Loucy (cell line): ENCODE measurements at regions not wholly inside any gene's neighbourhood (a gene's known extent, or its start where the extent isn't known, plus 50 kb on each side); places are given as distances from the start of the nearest gene placed in this dataset.

Experiments
- H2AFZ ChIP-seq: fragments of 200-600 bp; sonication (generic); 2 replicates; pipeline ENCODE4 v1.6.0; 2016; ENCODE audit warnings: antibody characterized with exemption, mild to moderate bottlenecking, low read length, moderate library complexity
- H3F3A ChIP-seq: fragments of 200-600 bp; 2 replicates; pipeline ENCODE4 v1.6.0; 2016; ENCODE audit warnings: antibody characterized with exemption, low read depth, mild to moderate bottlenecking
- H3K27me3 ChIP-seq: fragments of 200-600 bp; sonication (generic); 2 replicates; pipeline ENCODE4 v1.6.1; 2014; ENCODE audit warnings: low read length, mild to moderate bottlenecking; ENCODE audit not compliant: insufficient read depth, poor library complexity, severe bottlenecking
- H3K36me3 ChIP-seq: fragments of 200-600 bp; sonication (generic); 2 replicates; pipeline ENCODE4 v1.6.1; 2016; ENCODE audit warnings: low read length; ENCODE audit not compliant: insufficient read depth
- H3K4me1 ChIP-seq: fragments of 200-600 bp; sonication (generic); 2 replicates; pipeline ENCODE4 v1.5.1; 2014; ENCODE audit warnings: low read length, mild to moderate bottlenecking; ENCODE audit not compliant: insufficient read depth, poor library complexity, severe bottlenecking
- H3K4me2 ChIP-seq: fragments of 200-600 bp; sonication (generic); 2 replicates; pipeline ENCODE4 v1.6.0; 2014; ENCODE audit warnings: antibody characterized with exemption, low read length, low read depth, mild to moderate bottlenecking; ENCODE audit not compliant: poor library complexity, severe bottlenecking
- H3K4me3 ChIP-seq: fragments of 200-600 bp; sonication (generic); 2 replicates; pipeline ENCODE4 v1.5.1; 2014; ENCODE audit warnings: low read length, mild to moderate bottlenecking, mixed read lengths; ENCODE audit not compliant: poor library complexity, severe bottlenecking
- H3K79me2 ChIP-seq: fragments of 200-600 bp; sonication (generic); 2 replicates; pipeline ENCODE4 v1.6.1; 2014; ENCODE audit warnings: low read length; ENCODE audit not compliant: insufficient read depth
- H3K9ac ChIP-seq: fragments of 200-600 bp; sonication (generic); 2 replicates; pipeline ENCODE4 v1.6.0; 2014; ENCODE audit warnings: mild to moderate bottlenecking, low read depth, low read length, moderate library complexity; ENCODE audit not compliant: poor library complexity, severe bottlenecking
- H3K9me2 ChIP-seq: fragments of 200-600 bp; sonication (generic); replicated peaks from 2 replicates; pipeline ENCODE4 v1.6.1; 2016; ENCODE audit warnings: low read depth, low read length, mixed read lengths
- H3K9me3 ChIP-seq: fragments of 200-600 bp; sonication (generic); 2 replicates; pipeline ENCODE4 v1.6.1; 2014; ENCODE audit warnings: mild to moderate bottlenecking, antibody characterized with exemption, low read length, low read depth; ENCODE audit not compliant: insufficient read depth
- H4K20me1 ChIP-seq: fragments of 200-600 bp; sonication (generic); 2 replicates; pipeline ENCODE4 v1.6.0; 2014; ENCODE audit warnings: antibody characterized with exemption, low read length, mild to moderate bottlenecking; ENCODE audit not compliant: insufficient read depth, poor library complexity, severe bottlenecking
- EZH2phosphoT487 ChIP-seq: fragments of 200-600 bp; IDR thresholded peaks from 2 replicates; pipeline ENCODE4 v1.6.1; 2018; ENCODE audit warnings: antibody characterized with exemption, mild to moderate bottlenecking, moderate library complexity, borderline replicate concordance
- TF ChIP-seq, protein P1 (sequence below): fragments of 200-600 bp; sonication (generic); conservative IDR thresholded peaks from 2 replicates; pipeline ENCODE4 v1.5.1; 2014; ENCODE audit warnings: mild to moderate bottlenecking, antibody characterized with exemption, low read length

DNA sequence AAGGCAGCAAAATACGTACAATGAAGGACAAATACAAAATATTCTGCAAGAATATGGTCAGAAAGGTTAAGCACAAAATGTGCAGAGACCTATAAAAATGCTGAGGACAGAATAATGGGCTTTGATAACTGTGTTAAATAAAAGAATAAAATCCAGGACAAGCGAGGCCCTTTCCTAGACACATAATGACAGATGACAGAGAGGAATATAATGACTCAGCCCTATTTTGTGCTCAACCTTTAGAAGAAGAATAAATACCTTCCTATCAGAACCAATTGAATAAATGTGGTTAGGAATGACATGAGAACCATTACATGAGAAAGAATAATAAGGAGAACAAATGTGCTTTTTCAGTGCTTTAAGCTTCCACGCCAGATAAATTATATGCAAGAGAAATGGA lies 178.0 kb downstream of the TEX13C start:
- Histone ChIP-seq H3K9me3 (no peaks in the 10 kb centered on the region), H3K9me2 (no peaks in the 10 kb centered on the region), H3K4me2 (no peak overlapping the region), H3F3A (no peaks in the 10 kb centered on the region), H3K9ac (no peak overlapping the region), H3K27me3 (no peaks in the 10 kb centered on the region), H3K79me2 (no peaks in the 10 kb centered on the region), H4K20me1 (no peaks in the 10 kb centered on the region), H3K36me3 (no peaks in the 10 kb centered on the region), H3K4me1 (no peaks in the 10 kb centered on the region), H3K4me3 (no peak overlapping the region), H2AFZ (no peak overlapping the region)
- TF ChIP-seq, protein P1, sequence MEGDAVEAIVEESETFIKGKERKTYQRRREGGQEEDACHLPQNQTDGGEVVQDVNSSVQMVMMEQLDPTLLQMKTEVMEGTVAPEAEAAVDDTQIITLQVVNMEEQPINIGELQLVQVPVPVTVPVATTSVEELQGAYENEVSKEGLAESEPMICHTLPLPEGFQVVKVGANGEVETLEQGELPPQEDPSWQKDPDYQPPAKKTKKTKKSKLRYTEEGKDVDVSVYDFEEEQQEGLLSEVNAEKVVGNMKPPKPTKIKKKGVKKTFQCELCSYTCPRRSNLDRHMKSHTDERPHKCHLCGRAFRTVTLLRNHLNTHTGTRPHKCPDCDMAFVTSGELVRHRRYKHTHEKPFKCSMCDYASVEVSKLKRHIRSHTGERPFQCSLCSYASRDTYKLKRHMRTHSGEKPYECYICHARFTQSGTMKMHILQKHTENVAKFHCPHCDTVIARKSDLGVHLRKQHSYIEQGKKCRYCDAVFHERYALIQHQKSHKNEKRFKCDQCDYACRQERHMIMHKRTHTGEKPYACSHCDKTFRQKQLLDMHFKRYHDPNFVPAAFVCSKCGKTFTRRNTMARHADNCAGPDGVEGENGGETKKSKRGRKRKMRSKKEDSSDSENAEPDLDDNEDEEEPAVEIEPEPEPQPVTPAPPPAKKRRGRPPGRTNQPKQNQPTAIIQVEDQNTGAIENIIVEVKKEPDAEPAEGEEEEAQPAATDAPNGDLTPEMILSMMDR, result no peak
- TF ChIP-seq EZH2phosphoT487, result no peak

DNA sequence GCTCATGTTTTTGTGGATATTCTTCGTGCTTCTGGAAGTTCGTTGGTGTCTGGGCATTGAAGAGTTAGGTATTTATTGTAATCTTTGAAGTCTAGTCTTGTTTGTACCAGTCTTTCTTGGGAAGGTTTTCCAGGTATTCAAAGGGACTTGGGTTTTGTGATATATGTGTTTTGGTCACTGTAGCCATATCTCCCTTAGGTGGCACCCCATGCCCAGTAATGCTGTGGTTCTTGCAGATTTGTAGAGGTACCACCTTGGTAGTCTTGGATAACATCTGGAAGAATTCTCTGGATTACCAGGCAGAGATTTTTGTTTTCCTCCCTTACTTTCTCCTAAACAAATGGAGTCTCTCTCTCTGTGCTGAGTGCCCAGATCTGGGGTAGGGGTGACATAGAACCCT lies 184.1 kb downstream of the TEX13C start:
- no peak overlapping the region for H3K9ac ChIP-seq
- H3K9me2 ChIP-seq, result no peaks in the 10 kb centered on the region
- H4K20me1 ChIP-seq, result no peaks in the 10 kb centered on the region
- H3K27me3 ChIP-seq, result no peaks in the 10 kb centered on the region
- H3K79me2 ChIP-seq, result no peaks in the 10 kb centered on the region
- no peak overlapping the region for H2AFZ ChIP-seq
- H3K4me3 ChIP-seq, result no peak overlapping the region
- TF ChIP-seq EZH2phosphoT487, result no peak
- TF ChIP-seq, protein P1, result no peak
- no peaks in the 10 kb centered on the region for H3F3A ChIP-seq
- H3K4me1 ChIP-seq, result no peaks in the 10 kb centered on the region
- no peaks in the 10 kb centered on the region for H3K36me3 ChIP-seq
- no peak overlapping the region for H3K4me2 ChIP-seq
- no peaks in the 10 kb centered on the region for H3K9me3 ChIP-seq

DNA sequence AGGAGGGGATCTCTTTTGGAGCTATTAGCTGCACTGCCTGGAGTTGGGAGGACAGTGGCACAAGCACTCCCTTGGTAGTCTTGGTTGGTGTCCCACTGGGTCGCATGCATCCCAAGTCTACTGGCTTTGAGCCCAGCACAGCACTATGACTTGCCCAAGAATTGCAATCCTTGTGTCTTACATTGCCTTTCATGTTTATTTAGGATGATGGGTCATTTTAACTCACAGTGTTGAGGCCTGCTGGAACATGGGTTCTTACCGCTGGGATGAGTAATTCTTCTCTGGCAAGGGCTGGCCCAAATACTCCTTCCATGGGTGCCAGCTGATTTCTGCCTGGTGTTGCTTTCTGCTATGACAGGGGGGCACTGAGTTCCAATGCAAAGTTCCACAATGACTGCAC lies 185.5 kb downstream of the TEX13C start:
- no peaks in the 10 kb centered on the region for H3K9me2 ChIP-seq
- TF ChIP-seq EZH2phosphoT487, result no peak
- TF ChIP-seq, protein P1, result no peak
- H3K27me3 ChIP-seq, result no peaks in the 10 kb centered on the region
- no peak overlapping the region for H3K4me3 ChIP-seq
- H3K9ac ChIP-seq, result no peak overlapping the region
- H3K36me3 ChIP-seq, result no peaks in the 10 kb centered on the region
- H3K4me1 ChIP-seq, result no peaks in the 10 kb centered on the region
- H2AFZ ChIP-seq, result no peak overlapping the region
- no peaks in the 10 kb centered on the region for H4K20me1 ChIP-seq
- no peaks in the 10 kb centered on the region for H3K79me2 ChIP-seq
- H3F3A ChIP-seq, result no peaks in the 10 kb centered on the region
- H3K4me2 ChIP-seq, result no peak overlapping the region
- no peaks in the 10 kb centered on the region for H3K9me3 ChIP-seq
